CD4-positive, alpha-beta T cell (primary cell): ENCODE measurements at regions not wholly inside any gene's neighbourhood (a gene's known extent, or its start where the extent isn't known, plus 50 kb on each side); places are given as distances from the start of the nearest gene placed in this dataset.

Source experiments
- ATAC-seq: fragments of 200-7000 bp; cut with Tn5 transposase; one replicate; pipeline ENCODE4 v1.10.0; 2022; ENCODE audit warnings: mild to moderate bottlenecking; ENCODE audit not compliant: poor library complexity
- CTCF ChIA-PET: fragments of 350-600 bp; sonication (Branson Sonifier 250); formaldehyde crosslinking; loops from one replicate; lab custom pipeline; 2021; ENCODE audit warnings: antibody characterized with exemption, inconsistent platforms; lab: Charles Lee
- POLR2A ChIA-PET: fragments of 350-600 bp; sonication (Branson Sonifier 250); formaldehyde crosslinking; loops from one replicate; lab custom pipeline; 2021; ENCODE audit warnings: antibody characterized with exemption, inconsistent platforms; lab: Charles Lee
- DNase-seq, 14 experiments: peaks; one replicate each; pipeline ENCODE4 v3.0.0-alpha.2; 2013 to 2020; ENCODE audit warnings: mixed read lengths in 2 of 14
- H3K27ac ChIP-seq, 2 donors: one replicate each; pipeline versions ENCODE4 v1.5.1 to v1.7.0; 2013; ENCODE audit warnings: low read length in 2 of 2, low read depth in 1 of 2, mild to moderate bottlenecking in 1 of 2
- H3K27me3 ChIP-seq, 2 experiments: 1 replicate in 1 of 2; 2 replicates in 1 of 2; pipeline versions ENCODE4 v1.6.1 to v1.7.0; 2013; ENCODE audit warnings: low read length in 2 of 2, control low read depth in 1 of 2, mild to moderate bottlenecking in 1 of 2, moderate library complexity in 1 of 2; ENCODE audit not compliant: insufficient read depth in 2 of 2, control insufficient read depth in 1 of 2
- H3K36me3 ChIP-seq: one replicate; pipeline ENCODE4 v1.6.1; 2013; ENCODE audit warnings: low read length, control low read depth; ENCODE audit not compliant: insufficient read depth
- H3K4me1 ChIP-seq: one replicate; pipeline ENCODE4 v1.6.1; 2013; ENCODE audit warnings: low read length, control low read depth; ENCODE audit not compliant: insufficient read depth
- H3K4me3 ChIP-seq: one replicate; pipeline ENCODE4 v1.5.1; 2013; ENCODE audit warnings: mild to moderate bottlenecking, low read length, moderate library complexity
- H3K9me3 ChIP-seq, 2 experiments: 1 replicate in 1 of 2; 2 replicates in 1 of 2; pipeline versions ENCODE4 v1.6.1 to v1.7.0; 2013; ENCODE audit warnings: low read length in 2 of 2, mild to moderate bottlenecking in 2 of 2, control low read depth in 1 of 2, moderate library complexity in 1 of 2; ENCODE audit not compliant: control insufficient read depth in 1 of 2, insufficient read depth in 1 of 2
- H3K27ac Mint-ChIP-seq: one replicate; pipeline ENCODE4 v1.8.0; 2020; ENCODE audit warnings: mixed read lengths
- H3K27me3 Mint-ChIP-seq: one replicate; pipeline ENCODE4 v1.8.0; 2021; ENCODE audit warnings: mixed read lengths
- H3K36me3 Mint-ChIP-seq: one replicate; pipeline ENCODE4 v1.8.0; 2021; ENCODE audit warnings: low read depth, mixed read lengths
- H3K4me1 Mint-ChIP-seq: one replicate; pipeline ENCODE4 v1.8.0; 2021; ENCODE audit warnings: low read depth, mixed read lengths
- H3K4me3 Mint-ChIP-seq: one replicate; pipeline ENCODE4 v1.8.0; 2020; ENCODE audit warnings: mild to moderate bottlenecking, mixed read lengths
- H3K9me3 Mint-ChIP-seq: one replicate; pipeline ENCODE4 v1.8.0; 2020; ENCODE audit warnings: mixed read lengths
- intact Hi-C, 2 experiments: fragments of 100-400 bp; cut with DNase I in 1 of 2; cut with micrococcal nuclease in 1 of 2; formaldehyde crosslinking; loops; one replicate each; pipeline versions ENCODE4 v1.15.1 to v1.9.0; 2023 to 2025; cut with DNase I, micrococcal nuclease
- TF ChIP-seq, protein P1 (sequence below): fragments of 200-600 bp; IDR thresholded peaks from one replicate; pipeline ENCODE4 v1.8.0; 2022; ENCODE audit warnings: antibody characterized with exemption, mild to moderate bottlenecking

DNA sequence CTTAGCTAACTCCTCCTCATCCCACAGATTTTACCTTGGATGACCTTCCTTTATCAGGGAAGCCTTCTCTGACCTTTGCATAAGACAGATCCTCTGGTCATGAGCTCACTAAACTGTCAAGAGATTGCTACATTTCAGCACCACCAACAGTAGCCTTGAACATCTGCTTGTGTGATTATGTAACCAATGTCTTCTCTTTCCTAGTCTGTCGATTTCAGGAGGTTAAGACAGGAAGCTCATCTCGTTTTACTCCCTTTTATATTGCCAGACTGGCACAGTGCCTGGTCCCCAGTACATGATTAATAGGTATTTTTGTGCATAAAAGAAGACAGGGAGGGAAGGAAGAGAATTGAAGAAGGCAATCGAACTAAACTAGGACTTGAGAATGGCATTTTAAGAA, 1697.7 kb downstream of the EFNB2 start:
- Histone ChIP-seq H3K27me3 (no peaks in the 10 kb centered on the region), H3K4me3 (no peak overlapping the region), H3K36me3 (no peaks in the 10 kb centered on the region), H3K9me3 (no peaks in the 10 kb centered on the region), H3K27ac (no peak overlapping the region), H3K4me1 (no peaks in the 10 kb centered on the region)
- Mint-ChIP-seq H3K27me3 (no peaks in the 10 kb centered on the region), H3K9me3 (no peaks in the 10 kb centered on the region), H3K27ac (no peak overlapping the region), H3K36me3 (no peaks in the 10 kb centered on the region), H3K4me3 (no peak overlapping the region), H3K4me1 (peaks cover 3% of the 10 kb centered on the region)
- ATAC-seq: no peak
- ChIA-PET CTCF (no interaction called here), POLR2A (no interaction called here)
- TF ChIP-seq, protein P1, sequence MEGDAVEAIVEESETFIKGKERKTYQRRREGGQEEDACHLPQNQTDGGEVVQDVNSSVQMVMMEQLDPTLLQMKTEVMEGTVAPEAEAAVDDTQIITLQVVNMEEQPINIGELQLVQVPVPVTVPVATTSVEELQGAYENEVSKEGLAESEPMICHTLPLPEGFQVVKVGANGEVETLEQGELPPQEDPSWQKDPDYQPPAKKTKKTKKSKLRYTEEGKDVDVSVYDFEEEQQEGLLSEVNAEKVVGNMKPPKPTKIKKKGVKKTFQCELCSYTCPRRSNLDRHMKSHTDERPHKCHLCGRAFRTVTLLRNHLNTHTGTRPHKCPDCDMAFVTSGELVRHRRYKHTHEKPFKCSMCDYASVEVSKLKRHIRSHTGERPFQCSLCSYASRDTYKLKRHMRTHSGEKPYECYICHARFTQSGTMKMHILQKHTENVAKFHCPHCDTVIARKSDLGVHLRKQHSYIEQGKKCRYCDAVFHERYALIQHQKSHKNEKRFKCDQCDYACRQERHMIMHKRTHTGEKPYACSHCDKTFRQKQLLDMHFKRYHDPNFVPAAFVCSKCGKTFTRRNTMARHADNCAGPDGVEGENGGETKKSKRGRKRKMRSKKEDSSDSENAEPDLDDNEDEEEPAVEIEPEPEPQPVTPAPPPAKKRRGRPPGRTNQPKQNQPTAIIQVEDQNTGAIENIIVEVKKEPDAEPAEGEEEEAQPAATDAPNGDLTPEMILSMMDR: no peak
- DNase-seq: no peak
- intact Hi-C loops: no loop called here

DNA sequence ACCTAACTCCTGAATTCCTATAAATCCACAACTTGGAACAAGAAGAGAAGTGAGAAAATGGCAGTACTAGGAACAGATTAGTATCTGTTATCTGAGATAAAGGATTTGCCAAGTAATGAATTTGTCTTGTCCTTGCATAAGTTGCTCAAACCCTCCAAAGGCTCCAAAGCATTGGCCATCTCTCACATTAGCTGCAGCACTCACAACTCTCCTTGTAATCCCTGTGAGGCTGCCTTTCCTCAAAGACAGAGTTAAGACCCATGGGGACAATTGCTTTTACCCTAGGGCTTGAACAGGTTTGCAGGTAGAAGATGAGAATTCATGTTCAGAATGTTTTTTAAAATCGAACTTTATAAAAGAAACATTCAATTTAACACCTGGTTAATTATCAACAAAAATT, 1702.2 kb downstream of the EFNB2 start:
- CTCF ChIA-PET: no interaction called here

DNA sequence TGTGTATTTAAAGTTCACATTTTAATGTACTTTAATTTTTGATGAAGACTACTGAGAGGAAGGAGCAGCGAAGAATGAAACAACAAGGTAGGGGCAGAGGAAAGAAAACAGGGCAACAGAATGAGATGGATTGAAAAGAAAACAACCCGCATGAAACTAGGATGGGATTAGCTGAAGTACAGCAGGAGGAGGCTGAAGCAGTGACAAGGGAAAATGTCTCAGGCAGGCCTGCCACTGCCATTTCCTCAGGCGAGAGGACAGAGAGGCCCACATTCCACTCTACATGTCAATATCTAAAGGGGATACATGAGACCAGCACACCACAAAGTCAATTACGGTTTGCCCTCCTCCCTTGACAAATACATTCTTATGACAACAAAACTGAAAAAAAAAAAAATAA, 1703.2 kb downstream of the EFNB2 start:
- no peak overlapping the region for H3K27ac Mint-ChIP-seq
- TF ChIP-seq, protein P1: no peak
- H3K4me1 Mint-ChIP-seq: no peaks in the 10 kb centered on the region
- H3K4me3 Mint-ChIP-seq: no peak overlapping the region
- H3K27me3 ChIP-seq: no peaks in the 10 kb centered on the region
- no peaks in the 10 kb centered on the region for H3K4me1 ChIP-seq
- no peaks in the 10 kb centered on the region for H3K36me3 Mint-ChIP-seq
- DNase-seq (no peak), ATAC-seq (no peak)
- no peak overlapping the region for H3K27ac ChIP-seq
- no peaks in the 10 kb centered on the region for H3K36me3 ChIP-seq
- CTCF ChIA-PET: no interaction called here
- no peaks in the 10 kb centered on the region for H3K27me3 Mint-ChIP-seq
- intact Hi-C loops: no loop called here
- no peaks in the 10 kb centered on the region for H3K9me3 ChIP-seq
- H3K9me3 Mint-ChIP-seq: no peaks in the 10 kb centered on the region
- no peak overlapping the region for H3K4me3 ChIP-seq
- POLR2A ChIA-PET: no interaction called here

More for the DNA sequence above, 1702.2 kb downstream of the EFNB2 start:
- peaks cover 3% of the 10 kb centered on the region for H3K4me1 Mint-ChIP-seq
- no peak overlapping the region for H3K4me3 ChIP-seq
- TF ChIP-seq, protein P1: no peak
- no peaks in the 10 kb centered on the region for H3K36me3 Mint-ChIP-seq
- POLR2A ChIA-PET: no interaction called here
- H3K27me3 ChIP-seq: no peaks in the 10 kb centered on the region
- H3K27ac Mint-ChIP-seq: no peak overlapping the region
- H3K9me3 Mint-ChIP-seq: no peaks in the 10 kb centered on the region
- no peaks in the 10 kb centered on the region for H3K36me3 ChIP-seq
- H3K9me3 ChIP-seq: no peaks in the 10 kb centered on the region
- H3K27ac ChIP-seq: no peak overlapping the region
- intact Hi-C loops: no loop called here
- DNase-seq (no peak), ATAC-seq (no peak)
- no peaks in the 10 kb centered on the region for H3K27me3 Mint-ChIP-seq
- H3K4me1 ChIP-seq: no peaks in the 10 kb centered on the region
- H3K4me3 Mint-ChIP-seq: no peak overlapping the region
